ENCODE measurements at regions not wholly inside any gene's neighbourhood (a gene's known extent, or its start where the extent isn't known, plus 50 kb on each side); places are given as distances from the start of the nearest gene placed in this dataset.

DNA sequence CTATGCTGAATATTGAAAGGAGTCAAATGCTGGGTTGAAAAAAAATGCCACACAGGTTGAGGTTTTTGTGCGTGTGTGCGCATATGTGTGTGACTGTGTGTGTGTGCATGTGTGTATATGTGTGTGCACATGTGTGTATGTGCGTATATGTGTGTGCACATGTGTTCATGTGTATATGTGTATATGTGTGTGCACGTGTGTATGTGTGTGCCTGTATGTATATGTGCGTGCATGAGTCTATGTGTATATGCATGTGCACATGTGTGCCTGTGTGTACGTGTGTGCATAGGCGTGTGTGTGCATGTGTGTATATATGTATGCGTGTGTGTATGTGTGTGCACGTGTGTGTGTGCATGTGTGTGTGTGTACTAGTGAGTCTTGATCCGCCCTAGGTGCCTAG lies 655.7 kb downstream of the AACS start:
- Histone ChIP-seq H3K4me3 (no peak overlapping the region), H3K9me3 (peaks cover 0 to 26% (median 18%) of the 10 kb centered on the region in 4 donors), H3K36me3 (no peaks in the 10 kb centered on the region), H3K27ac (replicated peaks in 1 of 4) (no peak overlapping the region), H3K27me3 (peaks cover 0 to 4% (median 0%) of the 10 kb centered on the region in 4 donors), H3K4me1 (no peaks in the 10 kb centered on the region)
- intact Hi-C loops (cut with DNase I) = no loop called here
- TF ChIP-seq EP300 (IDR thresholded peaks at IDR 0.05) (no peak), POLR2AphosphoS5 (IDR thresholded peaks at IDR 0.05) (no peak), POLR2A (IDR thresholded peaks at IDR 0.05; ENCODE audit: low read depth) (no peak)
- TF ChIP-seq, protein P1, sequence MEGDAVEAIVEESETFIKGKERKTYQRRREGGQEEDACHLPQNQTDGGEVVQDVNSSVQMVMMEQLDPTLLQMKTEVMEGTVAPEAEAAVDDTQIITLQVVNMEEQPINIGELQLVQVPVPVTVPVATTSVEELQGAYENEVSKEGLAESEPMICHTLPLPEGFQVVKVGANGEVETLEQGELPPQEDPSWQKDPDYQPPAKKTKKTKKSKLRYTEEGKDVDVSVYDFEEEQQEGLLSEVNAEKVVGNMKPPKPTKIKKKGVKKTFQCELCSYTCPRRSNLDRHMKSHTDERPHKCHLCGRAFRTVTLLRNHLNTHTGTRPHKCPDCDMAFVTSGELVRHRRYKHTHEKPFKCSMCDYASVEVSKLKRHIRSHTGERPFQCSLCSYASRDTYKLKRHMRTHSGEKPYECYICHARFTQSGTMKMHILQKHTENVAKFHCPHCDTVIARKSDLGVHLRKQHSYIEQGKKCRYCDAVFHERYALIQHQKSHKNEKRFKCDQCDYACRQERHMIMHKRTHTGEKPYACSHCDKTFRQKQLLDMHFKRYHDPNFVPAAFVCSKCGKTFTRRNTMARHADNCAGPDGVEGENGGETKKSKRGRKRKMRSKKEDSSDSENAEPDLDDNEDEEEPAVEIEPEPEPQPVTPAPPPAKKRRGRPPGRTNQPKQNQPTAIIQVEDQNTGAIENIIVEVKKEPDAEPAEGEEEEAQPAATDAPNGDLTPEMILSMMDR (IDR thresholded peaks at IDR 0.05) = no peak
- no peak for DNase-seq (ENCODE audit: extremely low spot score)
- whole genome bisulfite sequencing = 80% methylated on average over 10 of the region's 10 CpGs

DNA sequence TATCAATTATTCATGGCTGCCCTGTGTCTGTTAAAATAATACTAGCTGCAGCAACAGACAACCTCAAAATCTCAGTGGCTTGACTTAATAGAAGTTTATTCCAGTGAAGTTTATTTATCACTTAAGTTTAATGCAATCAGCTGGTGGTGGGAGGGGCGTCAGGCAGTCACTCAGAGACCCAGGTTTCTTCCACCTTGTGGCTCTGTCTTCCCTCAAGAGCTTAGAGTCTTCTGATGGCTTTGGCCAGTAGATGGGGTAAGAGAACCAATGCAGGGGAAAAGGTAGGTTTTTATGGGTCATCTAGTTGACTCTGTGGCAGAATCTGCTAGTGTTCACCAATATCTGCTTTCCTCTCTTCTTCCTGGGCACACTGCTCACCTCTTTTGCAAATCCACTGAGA lies 668.9 kb downstream of the AACS start:
- DNase-seq (ENCODE audit: extremely low spot score) = no peak
- no peaks in the 10 kb centered on the region for H3K36me3 ChIP-seq
- no peak overlapping the region for H3K27ac ChIP-seq (replicated peaks in 1 of 4)
- no peak overlapping the region for H3K4me3 ChIP-seq
- peaks cover 0 to 17% (median 4%) of the 10 kb centered on the region in 4 donors for H3K9me3 ChIP-seq
- H3K4me1 ChIP-seq = no peaks in the 10 kb centered on the region
- WGBS = 62% methylated on average over 1 of the region's 1 CpG
- H3K27me3 ChIP-seq = no peaks in the 10 kb centered on the region
- intact Hi-C loops (cut with DNase I) = no loop called here
- TF ChIP-seq POLR2AphosphoS5 (IDR thresholded peaks at IDR 0.05) = no peak
- TF ChIP-seq, protein P1 (IDR thresholded peaks at IDR 0.05) = no peak
- TF ChIP-seq POLR2A (IDR thresholded peaks at IDR 0.05; ENCODE audit: low read depth) = no peak
- no peak for TF ChIP-seq EP300 (IDR thresholded peaks at IDR 0.05)

DNA sequence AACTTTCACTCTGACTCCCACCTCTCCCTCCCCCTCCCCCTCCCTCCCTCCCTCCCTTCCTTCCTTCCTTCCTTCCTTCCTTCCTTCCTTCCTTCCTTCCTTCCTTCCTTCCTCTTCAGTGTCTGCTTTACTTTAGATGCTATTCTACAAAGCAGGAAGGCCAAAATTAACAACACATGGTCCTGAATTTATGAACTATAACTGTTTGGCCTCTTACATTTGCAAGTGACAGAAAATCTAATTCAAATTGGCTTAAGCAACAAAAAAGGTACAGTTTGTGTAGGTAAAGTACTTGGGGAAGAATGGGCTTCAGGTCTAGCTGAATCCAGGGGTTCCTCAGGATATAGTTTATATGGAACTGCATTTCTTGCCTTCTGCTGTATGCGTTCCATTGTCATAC lies 673.0 kb downstream of the AACS start:
- no peak overlapping the region for H3K27ac ChIP-seq (replicated peaks in 1 of 4)
- peaks cover 0 to 20% (median 4%) of the 10 kb centered on the region in 4 donors for H3K9me3 ChIP-seq
- H3K4me1 ChIP-seq = no peaks in the 10 kb centered on the region
- no peaks in the 10 kb centered on the region for H3K27me3 ChIP-seq
- no peak for TF ChIP-seq EP300 (IDR thresholded peaks at IDR 0.05)
- no peaks in the 10 kb centered on the region for H3K36me3 ChIP-seq
- H3K4me3 ChIP-seq = no peak overlapping the region
- DNase-seq (ENCODE audit: extremely low spot score) = no peak
- intact Hi-C loops (cut with DNase I) = no loop called here
- WGBS = 88% methylated on average over 1 of the region's 1 CpG

DNA sequence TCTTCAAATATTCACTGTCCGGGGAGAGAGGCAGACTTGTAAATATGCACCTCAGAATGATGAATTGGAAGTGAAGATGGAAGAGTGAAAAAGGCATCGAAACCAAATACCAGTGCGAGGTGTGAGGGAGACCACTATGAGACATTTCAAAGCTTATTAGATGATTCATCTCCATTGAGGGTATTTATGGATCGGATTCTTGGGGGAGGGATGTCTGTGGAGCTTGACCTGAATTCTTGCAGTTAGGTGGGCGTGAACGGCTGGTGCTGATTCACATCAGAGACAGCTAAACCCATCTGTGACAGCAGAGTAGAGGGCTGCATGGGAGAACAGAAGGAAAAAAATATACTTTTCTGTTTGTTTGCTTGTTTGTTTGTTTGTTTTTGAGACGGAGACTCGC lies 677.2 kb downstream of the AACS start:
- Histone ChIP-seq H3K27ac (replicated peaks in 1 of 4) (no peak overlapping the region), H3K36me3 (no peaks in the 10 kb centered on the region), H3K9me3 (peaks cover 0 to 4% (median 0%) of the 10 kb centered on the region in 4 donors), H3K4me1 (no peaks in the 10 kb centered on the region), H3K4me3 (no peak overlapping the region), H3K27me3 (no peaks in the 10 kb centered on the region)
- no peak for TF ChIP-seq POLR2AphosphoS5 (IDR thresholded peaks at IDR 0.05)
- TF ChIP-seq, protein P1 (IDR thresholded peaks at IDR 0.05) = no peak
- no peak for TF ChIP-seq EP300 (IDR thresholded peaks at IDR 0.05)
- no peak for TF ChIP-seq POLR2A (IDR thresholded peaks at IDR 0.05; ENCODE audit: low read depth)
- no peak for DNase-seq (ENCODE audit: extremely low spot score)
- 44% methylated on average over 8 of the region's 8 CpGs for WGBS
- intact Hi-C loops (cut with DNase I) = no loop called here

DNA sequence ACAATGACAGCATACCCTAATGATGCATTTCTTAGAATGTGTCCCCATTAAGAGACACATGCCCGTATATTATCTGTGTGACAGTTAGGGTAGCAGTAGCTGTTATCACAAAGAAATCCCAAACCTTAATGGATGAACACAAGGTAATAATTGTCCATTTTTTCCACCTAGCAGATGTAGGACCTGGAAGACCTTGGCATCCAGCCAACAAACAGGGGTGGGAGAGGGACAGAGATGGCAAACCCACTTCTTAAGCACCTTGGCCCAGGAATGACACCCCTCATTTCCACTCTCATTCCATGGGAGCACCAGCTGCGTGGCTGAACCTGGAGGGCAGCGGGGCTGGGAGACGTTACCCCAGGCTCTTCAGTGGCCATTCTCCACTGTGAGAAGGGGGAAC lies 679.0 kb downstream of the AACS start:
- Histone ChIP-seq H3K27me3 (no peaks in the 10 kb centered on the region), H3K36me3 (no peaks in the 10 kb centered on the region), H3K27ac (replicated peaks in 1 of 4) (no peak overlapping the region), H3K9me3 (peaks cover 0 to 4% (median 0%) of the 10 kb centered on the region in 4 donors), H3K4me1 (no peaks in the 10 kb centered on the region), H3K4me3 (no peak overlapping the region)
- DNase-seq (ENCODE audit: extremely low spot score) = no peak
- intact Hi-C loops (cut with DNase I) = no loop called here
- TF ChIP-seq EP300 (IDR thresholded peaks at IDR 0.05) (no peak), POLR2AphosphoS5 (IDR thresholded peaks at IDR 0.05) (no peak), POLR2A (IDR thresholded peaks at IDR 0.05; ENCODE audit: low read depth) (no peak)
- TF ChIP-seq, protein P1 (IDR thresholded peaks at IDR 0.05) = no peak
- WGBS = 77% methylated on average over 2 of the region's 4 CpGs
